ENCODE measurements at regions not wholly inside any gene's neighbourhood (a gene's known extent, or its start where the extent isn't known, plus 50 kb on each side); places are given as distances from the start of the nearest gene placed in this dataset.

- H3K4me3 Mint-ChIP-seq (ENCODE audit: low read depth): no peak overlapping the region
- H3K4me1 Mint-ChIP-seq (ENCODE audit: low read depth): no peaks in the 10 kb centered on the region
- intact Hi-C loops (cut with micrococcal nuclease): no loop called here
- no peaks in the 10 kb centered on the region for H3K9me3 Mint-ChIP-seq
- H3K27me3 Mint-ChIP-seq (ENCODE audit: low read depth): no peaks in the 10 kb centered on the region
- H3K36me3 Mint-ChIP-seq (ENCODE audit: low read depth): no peaks in the 10 kb centered on the region
- DNase-seq (ENCODE audit: low spot score): no peak
- no peak overlapping the region for H3K27ac Mint-ChIP-seq
These were observed 88.7 kb upstream of the TNIK start for GRCh38 chr3:171548917-171549316.

- intact Hi-C loops (cut with micrococcal nuclease): no loop called here
- Mint-ChIP-seq H3K4me3 (ENCODE audit: low read depth) (no peak overlapping the region), H3K27ac (no peak overlapping the region), H3K9me3 (no peaks in the 10 kb centered on the region), H3K4me1 (ENCODE audit: low read depth) (no peaks in the 10 kb centered on the region), H3K36me3 (ENCODE audit: low read depth) (no peaks in the 10 kb centered on the region), H3K27me3 (ENCODE audit: low read depth) (no peaks in the 10 kb centered on the region)
- no peak for DNase-seq (ENCODE audit: low spot score)
These were observed 83.6 kb upstream of the TNIK start for GRCh38 chr3:171543759-171544300.

GRCh38 chr3:171542976-171543375 is 82.8 kb upstream of the TNIK start:
- Mint-ChIP-seq H3K4me1 (ENCODE audit: low read depth) (no peaks in the 10 kb centered on the region), H3K27ac (no peak overlapping the region), H3K9me3 (no peaks in the 10 kb centered on the region), H3K36me3 (ENCODE audit: low read depth) (no peaks in the 10 kb centered on the region), H3K4me3 (ENCODE audit: low read depth) (no peak overlapping the region), H3K27me3 (ENCODE audit: low read depth) (no peaks in the 10 kb centered on the region)
- no peak for DNase-seq (ENCODE audit: low spot score)
- intact Hi-C loops (cut with micrococcal nuclease): no loop called here

- Mint-ChIP-seq H3K9me3 (no peaks in the 10 kb centered on the region), H3K27me3 (ENCODE audit: low read depth) (no peaks in the 10 kb centered on the region), H3K4me3 (ENCODE audit: low read depth) (no peak overlapping the region), H3K27ac (no peak overlapping the region), H3K4me1 (ENCODE audit: low read depth) (no peaks in the 10 kb centered on the region), H3K36me3 (ENCODE audit: low read depth) (no peaks in the 10 kb centered on the region)
- intact Hi-C loops (cut with micrococcal nuclease): no loop called here
- DNase-seq (ENCODE audit: low spot score): no peak
These were observed 81.4 kb upstream of the TNIK start for GRCh38 chr3:171541647-171542046.

- Mint-ChIP-seq H3K27me3 (ENCODE audit: low read depth) (no peaks in the 10 kb centered on the region), H3K27ac (no peak overlapping the region), H3K9me3 (no peaks in the 10 kb centered on the region), H3K4me1 (ENCODE audit: low read depth) (no peaks in the 10 kb centered on the region), H3K4me3 (ENCODE audit: low read depth) (no peak overlapping the region), H3K36me3 (ENCODE audit: low read depth) (no peaks in the 10 kb centered on the region)
- DNase-seq (ENCODE audit: low spot score): no peak
- intact Hi-C loops (cut with micrococcal nuclease): no loop called here
These were observed 81.0 kb upstream of the TNIK start for GRCh38 chr3:171541181-171541580.

- no peaks in the 10 kb centered on the region for H3K36me3 Mint-ChIP-seq (ENCODE audit: low read depth)
- H3K27me3 Mint-ChIP-seq (ENCODE audit: low read depth): no peaks in the 10 kb centered on the region
- intact Hi-C loops (cut with micrococcal nuclease): no loop called here
- no peaks in the 10 kb centered on the region for H3K4me1 Mint-ChIP-seq (ENCODE audit: low read depth)
- H3K9me3 Mint-ChIP-seq: no peaks in the 10 kb centered on the region
- H3K27ac Mint-ChIP-seq: no peak overlapping the region
- DNase-seq (ENCODE audit: low spot score): no peak
- H3K4me3 Mint-ChIP-seq (ENCODE audit: low read depth): no peak overlapping the region
These were observed 75.6 kb upstream of the TNIK start for GRCh38 chr3:171535799-171536198.

- no peaks in the 10 kb centered on the region for H3K27me3 Mint-ChIP-seq (ENCODE audit: low read depth)
- no peaks in the 10 kb centered on the region for H3K36me3 Mint-ChIP-seq (ENCODE audit: low read depth)
- H3K9me3 Mint-ChIP-seq: no peaks in the 10 kb centered on the region
- H3K4me1 Mint-ChIP-seq (ENCODE audit: low read depth): no peaks in the 10 kb centered on the region
- DNase-seq (ENCODE audit: low spot score): no peak
- H3K4me3 Mint-ChIP-seq (ENCODE audit: low read depth): no peak overlapping the region
- intact Hi-C loops (cut with micrococcal nuclease): no loop called here
- no peak overlapping the region for H3K27ac Mint-ChIP-seq
These were observed 74.9 kb upstream of the TNIK start for GRCh38 chr3:171535133-171535532.

GRCh38 chr3:171533702-171534101 is 73.5 kb upstream of the TNIK start:
- H3K4me1 Mint-ChIP-seq (ENCODE audit: low read depth): no peaks in the 10 kb centered on the region
- H3K9me3 Mint-ChIP-seq: no peaks in the 10 kb centered on the region
- intact Hi-C loops (cut with micrococcal nuclease): no loop called here
- H3K27ac Mint-ChIP-seq: no peak overlapping the region
- H3K4me3 Mint-ChIP-seq (ENCODE audit: low read depth): no peak overlapping the region
- DNase-seq (ENCODE audit: low spot score): no peak
- no peaks in the 10 kb centered on the region for H3K36me3 Mint-ChIP-seq (ENCODE audit: low read depth)
- H3K27me3 Mint-ChIP-seq (ENCODE audit: low read depth): no peaks in the 10 kb centered on the region

- DNase-seq (ENCODE audit: low spot score): no peak
- no peaks in the 10 kb centered on the region for H3K4me1 Mint-ChIP-seq (ENCODE audit: low read depth)
- H3K27me3 Mint-ChIP-seq (ENCODE audit: low read depth): no peaks in the 10 kb centered on the region
- no peak overlapping the region for H3K4me3 Mint-ChIP-seq (ENCODE audit: low read depth)
- no peaks in the 10 kb centered on the region for H3K9me3 Mint-ChIP-seq
- H3K36me3 Mint-ChIP-seq (ENCODE audit: low read depth): no peaks in the 10 kb centered on the region
- H3K27ac Mint-ChIP-seq: no peak overlapping the region
- intact Hi-C loops (cut with micrococcal nuclease): no loop called here
These were observed 72.1 kb upstream of the TNIK start for GRCh38 chr3:171532294-171532693.

GRCh38 chr3:171531716-171532115 is 71.5 kb upstream of the TNIK start:
- DNase-seq (ENCODE audit: low spot score): no peak
- Mint-ChIP-seq H3K27ac (no peak overlapping the region), H3K36me3 (ENCODE audit: low read depth) (no peaks in the 10 kb centered on the region), H3K9me3 (no peaks in the 10 kb centered on the region), H3K27me3 (ENCODE audit: low read depth) (no peaks in the 10 kb centered on the region), H3K4me3 (ENCODE audit: low read depth) (no peak overlapping the region), H3K4me1 (ENCODE audit: low read depth) (no peaks in the 10 kb centered on the region)
- intact Hi-C loops (cut with micrococcal nuclease): no loop called here

GRCh38 chr3:171528102-171528501 is 67.9 kb upstream of the TNIK start:
- Mint-ChIP-seq H3K27me3 (ENCODE audit: low read depth) (no peaks in the 10 kb centered on the region), H3K4me3 (ENCODE audit: low read depth) (no peak overlapping the region), H3K27ac (no peak overlapping the region), H3K4me1 (ENCODE audit: low read depth) (peaks cover 5% of the 10 kb centered on the region), H3K9me3 (no peaks in the 10 kb centered on the region), H3K36me3 (ENCODE audit: low read depth) (no peaks in the 10 kb centered on the region)
- no peak for DNase-seq (ENCODE audit: low spot score)
- intact Hi-C loops (cut with micrococcal nuclease): no loop called here

GRCh38 chr3:171526869-171527268 is 66.7 kb upstream of the TNIK start:
- DNase-seq (ENCODE audit: low spot score): no peak
- no peaks in the 10 kb centered on the region for H3K36me3 Mint-ChIP-seq (ENCODE audit: low read depth)
- H3K4me1 Mint-ChIP-seq (ENCODE audit: low read depth): peaks cover 5% of the 10 kb centered on the region
- no peak overlapping the region for H3K4me3 Mint-ChIP-seq (ENCODE audit: low read depth)
- no peak overlapping the region for H3K27ac Mint-ChIP-seq
- intact Hi-C loops (cut with micrococcal nuclease): no loop called here
- no peaks in the 10 kb centered on the region for H3K27me3 Mint-ChIP-seq (ENCODE audit: low read depth)
- H3K9me3 Mint-ChIP-seq: no peaks in the 10 kb centered on the region

- H3K27ac Mint-ChIP-seq: no peak overlapping the region
- intact Hi-C loops (cut with micrococcal nuclease): no loop called here
These were observed 65.9 kb upstream of the TNIK start for GRCh38 chr3:171526146-171526545.

GRCh38 chr3:171525437-171525836 is 65.2 kb upstream of the TNIK start:
- H3K4me3 Mint-ChIP-seq (ENCODE audit: low read depth): no peak overlapping the region
- peaks cover 5% of the 10 kb centered on the region for H3K4me1 Mint-ChIP-seq (ENCODE audit: low read depth)
- no peaks in the 10 kb centered on the region for H3K27me3 Mint-ChIP-seq (ENCODE audit: low read depth)
- no peaks in the 10 kb centered on the region for H3K36me3 Mint-ChIP-seq (ENCODE audit: low read depth)
- intact Hi-C loops (cut with micrococcal nuclease): no loop called here
- H3K27ac Mint-ChIP-seq: no peak overlapping the region
- no peaks in the 10 kb centered on the region for H3K9me3 Mint-ChIP-seq
- no peak for DNase-seq (ENCODE audit: low spot score)

More at GRCh38 chr3:171526146-171526545, 65.9 kb upstream of the TNIK start:
- H3K4me1 Mint-ChIP-seq (ENCODE audit: low read depth): peaks cover 5% of the 10 kb centered on the region
- H3K27me3 Mint-ChIP-seq (ENCODE audit: low read depth): no peaks in the 10 kb centered on the region
- DNase-seq (ENCODE audit: low spot score): no peak
- no peak overlapping the region for H3K4me3 Mint-ChIP-seq (ENCODE audit: low read depth)
- H3K9me3 Mint-ChIP-seq: no peaks in the 10 kb centered on the region
- H3K36me3 Mint-ChIP-seq (ENCODE audit: low read depth): no peaks in the 10 kb centered on the region
